ENCODE measurements at regions not wholly inside any gene's neighbourhood (a gene's known extent, or its start where the extent isn't known, plus 50 kb on each side); places are given as distances from the start of the nearest gene placed in this dataset.

DNA sequence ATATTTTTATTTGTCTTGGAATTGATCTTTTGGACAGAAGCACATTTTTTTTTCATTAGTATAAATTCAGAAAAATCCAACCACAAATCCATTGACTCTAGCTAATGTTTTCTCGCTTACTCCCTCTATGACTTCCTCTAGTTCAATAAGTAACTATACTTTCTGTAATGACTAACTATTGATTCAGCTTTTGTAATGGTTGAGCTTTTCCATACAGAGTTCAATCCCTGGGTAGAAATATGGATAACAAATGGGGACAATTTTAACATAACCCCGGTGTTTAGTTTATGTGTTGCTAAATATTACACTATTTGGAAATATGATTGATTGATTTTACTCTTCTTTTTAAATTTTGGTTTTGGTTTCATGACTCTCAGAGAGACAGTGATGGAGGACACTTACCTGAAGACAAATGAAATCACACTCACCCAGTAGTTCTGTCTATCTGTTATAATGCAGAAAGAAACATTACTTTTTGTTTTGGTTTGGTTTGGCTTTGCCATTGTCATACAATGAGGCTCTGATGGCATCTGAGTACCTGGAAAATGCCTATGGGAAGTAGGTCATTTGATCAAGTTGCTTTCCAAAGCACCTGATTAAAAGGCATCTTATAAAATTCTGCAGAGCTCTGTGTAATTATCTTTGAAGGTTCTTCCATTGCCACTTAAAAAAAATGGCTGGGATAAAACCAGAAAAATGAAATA, 309.7 kb upstream of the MPDZ start:
- Mint-ChIP-seq H3K4me1 (no peaks in the 10 kb centered on the region), H3K9me3 (peaks cover 3 to 4% (median 4%) of the 10 kb centered on the region in 3 donors), H3K27me3 (no peaks in the 10 kb centered on the region), H3K27ac (no peak overlapping the region), H3K36me3 (peaks cover 2% of the 10 kb centered on the region), H3K4me3 (no peak overlapping the region)

DNA sequence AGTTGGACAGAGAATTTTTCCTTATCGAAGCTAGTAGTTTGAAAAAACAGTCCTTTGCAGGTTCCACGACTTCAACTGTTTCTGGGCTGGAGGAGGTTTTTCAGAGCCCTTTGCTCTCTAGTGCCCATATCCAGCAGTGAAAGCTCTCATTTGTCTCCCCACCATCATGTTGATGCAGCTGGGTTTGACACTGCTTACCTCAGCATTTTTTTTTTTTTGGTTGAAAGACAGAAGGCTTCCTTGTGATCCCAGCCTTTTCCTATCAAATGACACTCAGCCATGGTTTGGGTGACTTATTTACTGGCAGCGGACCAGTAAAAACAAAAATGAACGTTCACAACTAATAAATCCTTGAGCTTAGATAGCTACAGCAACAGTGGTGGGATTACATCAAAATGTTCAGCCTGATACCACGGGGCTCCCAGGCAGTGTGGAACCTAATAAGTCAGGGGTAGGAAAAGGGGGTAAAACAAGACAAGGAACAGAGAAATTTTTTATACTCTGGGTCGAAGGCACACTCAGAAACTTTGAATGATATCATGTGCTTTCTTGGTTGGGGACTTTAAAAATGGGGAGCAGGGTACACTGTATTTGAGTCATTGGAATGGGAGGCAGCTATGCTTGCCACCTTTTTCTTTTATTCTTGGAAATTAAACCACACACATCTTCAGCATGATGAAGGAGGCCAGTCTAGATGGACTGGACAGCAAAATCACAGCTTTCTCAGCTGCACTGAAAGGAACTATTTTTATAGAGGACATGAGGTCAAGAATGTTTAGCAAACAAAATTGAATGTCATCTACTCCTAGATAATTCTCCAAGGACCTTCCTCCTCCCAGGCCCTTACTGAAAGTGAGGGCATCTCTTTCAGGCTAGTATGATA, 308.9 kb upstream of the MPDZ start:
- H3K36me3 Mint-ChIP-seq, result peaks cover 2% of the 10 kb centered on the region

DNA sequence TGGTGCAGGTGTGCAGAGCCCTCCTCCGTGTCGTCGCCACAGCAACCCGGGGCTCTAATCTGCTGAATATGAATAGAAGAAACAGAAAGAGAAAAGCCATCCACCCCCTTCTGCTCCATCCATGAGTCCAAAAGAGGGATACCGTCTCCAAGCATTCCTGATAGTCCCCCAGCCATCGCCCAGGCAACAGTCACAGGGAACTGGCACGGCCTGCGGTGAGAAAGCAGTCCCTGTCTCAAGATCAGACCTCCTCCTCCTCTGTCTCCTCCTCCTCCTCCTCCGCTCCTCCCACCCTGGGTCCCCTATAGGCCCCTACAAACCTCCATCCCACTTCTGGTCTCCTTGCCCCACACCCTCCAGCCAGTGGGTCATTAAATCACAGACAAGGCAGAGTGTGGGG, 308.1 kb upstream of the MPDZ start:
- Mint-ChIP-seq H3K27me3 (no peaks in the 10 kb centered on the region), H3K27ac (no peak overlapping the region), H3K4me1 (no peaks in the 10 kb centered on the region), H3K4me3 (no peak overlapping the region), H3K9me3 (peaks cover 2 to 4% (median 3%) of the 10 kb centered on the region in 3 donors), H3K36me3 (peaks cover 2% of the 10 kb centered on the region)

More for the DNA sequence above, 308.9 kb upstream of the MPDZ start:
- Mint-ChIP-seq H3K4me1 (no peaks in the 10 kb centered on the region), H3K27me3 (no peaks in the 10 kb centered on the region), H3K9me3 (peaks cover 2 to 4% (median 3%) of the 10 kb centered on the region in 3 donors), H3K4me3 (no peak overlapping the region), H3K27ac (no peak overlapping the region)

DNA sequence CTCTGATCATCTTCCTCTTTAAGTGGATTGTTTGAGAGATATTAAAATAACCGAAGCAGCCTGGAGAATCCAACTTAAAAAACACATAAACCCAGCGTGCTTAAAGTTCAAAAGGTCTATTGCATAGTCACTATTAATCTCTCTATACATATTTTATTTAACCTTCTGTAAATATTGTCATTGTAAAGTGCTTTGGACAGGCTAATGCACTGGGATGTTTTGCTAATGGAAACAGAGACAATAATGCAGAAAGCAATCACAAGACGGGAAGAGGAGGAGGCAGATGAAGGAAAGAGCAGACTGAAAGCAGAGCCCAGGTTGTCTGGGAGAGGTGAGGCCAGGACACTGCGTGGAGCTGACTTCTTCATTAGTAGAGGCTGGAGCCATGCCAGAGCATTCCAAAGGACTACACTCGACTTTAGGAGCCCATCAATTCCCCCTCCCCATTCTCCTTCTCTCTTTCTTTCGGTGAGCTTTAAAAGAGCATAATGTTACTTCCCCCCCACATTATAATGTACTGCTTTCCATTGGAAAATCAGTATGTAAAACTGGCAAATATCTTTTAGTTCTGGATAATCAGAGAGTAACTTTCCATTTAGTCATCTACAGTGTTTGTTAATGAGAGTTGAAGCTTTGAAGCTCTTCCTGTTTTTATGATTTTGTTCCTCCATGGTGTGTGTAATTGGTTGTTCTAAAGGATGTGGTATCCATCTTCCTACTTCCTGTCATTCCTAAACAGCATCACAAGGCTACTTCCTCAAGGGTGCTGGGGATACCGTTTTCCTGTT, 307.3 kb upstream of the MPDZ start:
- H3K4me3 Mint-ChIP-seq, result no peak overlapping the region
- H3K36me3 Mint-ChIP-seq, result peaks cover 2% of the 10 kb centered on the region
- no peaks in the 10 kb centered on the region for H3K4me1 Mint-ChIP-seq
- H3K27me3 Mint-ChIP-seq, result no peaks in the 10 kb centered on the region
- no peak overlapping the region for H3K27ac Mint-ChIP-seq
- H3K9me3 Mint-ChIP-seq, result peaks cover 2 to 4% (median 3%) of the 10 kb centered on the region in 3 donors

DNA sequence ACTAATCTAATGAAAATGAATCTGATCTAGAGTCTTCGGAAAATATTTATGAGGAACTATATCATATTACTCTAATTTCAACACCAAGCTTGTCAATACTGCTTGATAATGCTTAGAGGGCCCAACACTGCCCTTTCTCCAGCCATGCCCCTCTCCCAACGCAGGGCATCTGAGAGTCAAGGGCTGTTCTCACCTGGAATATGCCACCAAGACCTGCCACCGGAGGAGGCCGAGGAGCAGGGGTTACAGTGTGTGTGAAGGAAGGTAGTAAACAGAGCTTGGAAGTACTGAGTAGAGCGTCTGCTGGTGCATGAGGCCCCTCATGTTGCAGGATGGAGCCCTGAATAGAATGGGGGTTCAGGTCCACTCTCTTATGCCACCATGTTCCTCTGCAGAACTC, 301.3 kb upstream of the MPDZ start:
- no peaks in the 10 kb centered on the region for H3K27me3 Mint-ChIP-seq
- peaks cover 3 to 8% (median 6%) of the 10 kb centered on the region in 3 donors for H3K9me3 Mint-ChIP-seq
- no peaks in the 10 kb centered on the region for H3K36me3 Mint-ChIP-seq
- H3K4me1 Mint-ChIP-seq, result no peaks in the 10 kb centered on the region
- no peak overlapping the region for H3K4me3 Mint-ChIP-seq
- H3K27ac Mint-ChIP-seq, result no peak overlapping the region

DNA sequence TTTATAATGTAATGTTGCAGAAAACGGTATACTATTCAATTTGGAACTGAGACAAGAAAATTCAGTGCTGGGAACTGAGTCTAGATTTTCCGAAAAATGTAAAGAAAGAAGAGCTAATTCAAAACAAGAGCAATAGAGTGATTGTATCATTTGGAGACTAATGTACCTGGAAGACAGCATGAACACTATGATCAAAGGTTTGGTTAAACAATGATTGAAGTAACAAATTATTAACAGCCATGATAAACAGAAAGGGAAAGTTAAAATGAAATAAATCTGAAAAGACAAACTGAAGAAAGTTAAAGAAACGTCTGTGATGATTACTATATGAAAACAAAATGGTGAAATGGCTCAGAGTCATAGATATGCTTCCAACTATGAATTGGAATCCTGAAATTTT, 300.6 kb upstream of the MPDZ start:
- Mint-ChIP-seq H3K4me3 (no peak overlapping the region), H3K4me1 (no peaks in the 10 kb centered on the region), H3K9me3 (peaks cover 3 to 8% (median 6%) of the 10 kb centered on the region in 3 donors), H3K36me3 (no peaks in the 10 kb centered on the region), H3K27me3 (no peaks in the 10 kb centered on the region), H3K27ac (no peak overlapping the region)

DNA sequence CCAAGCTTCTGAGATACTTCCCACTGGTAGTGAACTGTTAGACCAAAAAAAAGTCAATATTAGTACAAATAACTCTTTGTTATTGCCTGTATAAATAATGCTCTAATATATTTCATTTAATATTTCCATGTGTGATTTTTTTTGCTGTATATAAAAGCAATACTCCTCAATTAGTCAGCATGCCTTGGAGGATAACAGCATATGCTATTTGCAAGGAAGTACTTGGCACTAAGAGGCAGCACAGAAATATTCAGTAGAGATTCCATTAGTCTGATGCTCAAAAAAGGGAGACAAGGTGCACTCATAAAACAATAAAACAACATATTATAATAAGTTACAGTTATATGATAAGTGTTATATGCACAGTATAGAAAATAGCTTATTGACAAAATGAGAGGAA, 296.6 kb upstream of the MPDZ start:
- Mint-ChIP-seq H3K4me1 (no peaks in the 10 kb centered on the region), H3K27me3 (no peaks in the 10 kb centered on the region), H3K27ac (no peak overlapping the region), H3K36me3 (no peaks in the 10 kb centered on the region), H3K4me3 (no peak overlapping the region), H3K9me3 (peaks cover 0 to 6% (median 3%) of the 10 kb centered on the region in 3 donors)

DNA sequence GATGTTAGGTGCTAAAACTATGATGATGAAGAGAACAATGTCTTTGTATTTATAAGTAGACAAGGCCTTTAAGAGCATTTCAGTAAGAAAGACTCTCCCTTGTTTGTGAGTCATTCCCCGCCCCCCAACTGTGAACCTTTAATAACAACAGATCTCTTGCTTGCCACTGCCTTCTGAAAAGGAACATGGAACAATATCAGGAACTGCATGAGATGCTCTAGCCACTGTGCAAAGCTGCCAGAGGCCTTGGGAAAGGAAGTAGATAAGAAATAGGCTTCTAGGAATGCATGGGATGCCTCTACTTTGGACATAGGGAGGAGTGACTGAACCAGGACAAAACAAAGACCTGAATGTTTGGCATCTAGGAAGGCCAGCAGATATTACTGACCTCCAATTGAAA, 296.1 kb upstream of the MPDZ start:
- H3K4me1 Mint-ChIP-seq, result no peaks in the 10 kb centered on the region
- H3K36me3 Mint-ChIP-seq, result no peaks in the 10 kb centered on the region
- H3K27me3 Mint-ChIP-seq, result no peaks in the 10 kb centered on the region
- H3K9me3 Mint-ChIP-seq, result peaks cover 0 to 6% (median 0%) of the 10 kb centered on the region in 3 donors
- H3K27ac Mint-ChIP-seq, result no peak overlapping the region
- H3K4me3 Mint-ChIP-seq, result no peak overlapping the region

DNA sequence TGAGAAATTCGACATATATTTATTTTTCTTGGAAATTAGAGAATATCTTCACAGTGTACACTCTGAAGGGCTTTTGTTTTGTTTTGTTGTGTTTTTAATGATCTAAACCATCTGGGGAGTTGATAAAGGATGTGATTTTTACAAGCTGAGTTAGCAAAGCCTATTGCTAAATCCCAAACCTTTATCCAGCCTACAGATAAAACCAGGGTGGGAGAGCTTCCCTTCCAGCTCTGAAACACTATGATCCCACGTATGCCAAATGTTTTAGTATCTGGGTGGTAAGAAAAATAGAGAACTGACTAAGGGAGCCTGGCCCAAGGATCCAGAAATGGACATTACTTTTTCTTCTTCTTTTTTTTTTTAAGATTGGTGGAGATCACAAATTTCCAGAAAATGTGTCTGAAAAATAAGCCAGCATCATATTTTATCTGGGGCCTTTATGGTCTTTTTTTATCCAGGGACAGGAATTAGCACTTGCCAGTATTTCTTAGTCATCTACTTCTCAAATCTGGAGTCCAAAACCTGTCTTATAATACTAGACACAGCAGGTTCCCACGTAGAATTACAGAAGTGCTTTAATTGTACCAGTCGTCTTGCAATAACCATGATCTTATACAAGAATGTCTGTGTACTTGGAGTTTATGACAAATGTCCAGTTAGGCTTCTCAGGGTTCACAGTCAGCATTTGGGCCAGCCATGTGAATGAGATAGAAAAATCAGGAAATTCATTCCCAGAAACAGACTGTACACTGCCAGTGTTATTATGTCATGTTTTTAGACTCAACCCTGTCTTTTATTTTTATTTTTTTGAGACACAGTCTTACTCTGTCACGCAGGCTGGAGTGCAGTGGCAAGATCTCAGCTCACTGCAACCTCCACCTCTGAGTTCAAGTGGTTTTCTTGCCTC, 290.8 kb upstream of the MPDZ start:
- Mint-ChIP-seq H3K9me3 (peaks cover 1 to 7% (median 3%) of the 10 kb centered on the region in 3 donors), H3K4me1 (no peaks in the 10 kb centered on the region), H3K4me3 (no peak overlapping the region), H3K27ac (no peak overlapping the region), H3K36me3 (no peaks in the 10 kb centered on the region), H3K27me3 (no peaks in the 10 kb centered on the region)

DNA sequence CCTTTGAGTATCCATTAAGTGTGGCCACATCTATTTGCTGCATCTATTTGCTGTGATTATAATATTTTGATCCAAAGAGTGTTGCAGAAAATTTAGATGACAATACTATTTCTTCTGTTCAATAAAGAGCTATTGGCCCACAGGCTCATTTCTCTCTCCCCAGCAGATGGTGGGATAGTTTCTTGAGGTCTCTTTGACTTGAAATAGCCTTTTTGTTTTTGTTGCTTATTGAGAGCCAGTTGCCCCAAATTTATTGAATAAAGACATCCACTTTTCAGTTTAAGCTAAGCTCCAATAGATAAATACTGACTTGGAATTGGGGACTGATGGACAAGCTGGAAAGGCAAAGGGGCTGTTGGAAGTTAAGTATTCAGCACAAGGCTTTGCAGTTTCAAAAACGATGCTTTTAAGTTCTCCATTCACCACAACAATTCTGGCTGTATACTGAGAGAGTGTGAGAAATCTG, 290.1 kb upstream of the MPDZ start:
- Mint-ChIP-seq H3K36me3 (no peaks in the 10 kb centered on the region), H3K27me3 (no peaks in the 10 kb centered on the region), H3K4me3 (no peak overlapping the region), H3K27ac (no peak overlapping the region), H3K4me1 (no peaks in the 10 kb centered on the region), H3K9me3 (peaks cover 1 to 7% (median 3%) of the 10 kb centered on the region in 3 donors)

DNA sequence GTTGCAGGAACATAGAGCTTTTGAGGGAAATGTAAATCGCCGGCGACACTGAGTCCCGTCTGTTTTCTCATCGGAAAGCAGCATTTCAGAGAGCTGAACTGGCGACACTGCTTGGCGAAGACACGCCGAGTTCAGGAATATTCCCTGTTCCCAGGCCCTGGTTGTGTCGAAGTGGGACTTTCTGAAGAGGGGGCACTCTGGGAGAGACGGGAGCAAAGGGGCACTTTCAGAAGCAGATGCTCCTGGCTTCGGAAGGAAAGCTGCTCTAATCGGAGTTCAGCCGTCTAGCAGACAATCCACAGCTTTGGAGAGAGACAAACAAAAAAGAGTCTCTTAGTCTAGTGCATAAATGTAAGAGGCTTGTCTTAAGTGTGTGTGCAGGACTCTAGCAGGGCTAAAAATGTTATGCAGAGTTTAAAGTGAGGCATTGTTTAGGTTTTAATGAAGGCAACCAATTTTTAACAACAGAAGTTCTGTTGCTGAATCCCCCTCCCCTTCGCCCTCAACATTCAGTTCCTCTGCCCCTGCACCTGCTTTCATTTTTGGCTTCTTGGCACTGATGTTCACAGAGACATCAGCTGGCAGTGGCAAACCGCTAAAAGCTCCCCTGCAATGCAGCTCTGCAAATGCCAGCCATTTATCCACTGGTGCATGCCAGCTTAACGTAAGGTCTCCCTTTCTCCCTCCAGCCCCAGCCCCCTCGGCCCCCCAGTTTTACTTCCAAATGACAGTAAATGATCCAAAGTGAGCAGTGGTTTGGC, 289.5 kb upstream of the MPDZ start:
- Mint-ChIP-seq H3K4me1 (no peaks in the 10 kb centered on the region), H3K4me3 (peak overlapping the region in 1 of 4 donors; percentile 58), H3K36me3 (no peaks in the 10 kb centered on the region), H3K27me3 (no peaks in the 10 kb centered on the region), H3K9me3 (peaks cover 1 to 7% (median 3%) of the 10 kb centered on the region in 3 donors), H3K27ac (no peak overlapping the region)

DNA sequence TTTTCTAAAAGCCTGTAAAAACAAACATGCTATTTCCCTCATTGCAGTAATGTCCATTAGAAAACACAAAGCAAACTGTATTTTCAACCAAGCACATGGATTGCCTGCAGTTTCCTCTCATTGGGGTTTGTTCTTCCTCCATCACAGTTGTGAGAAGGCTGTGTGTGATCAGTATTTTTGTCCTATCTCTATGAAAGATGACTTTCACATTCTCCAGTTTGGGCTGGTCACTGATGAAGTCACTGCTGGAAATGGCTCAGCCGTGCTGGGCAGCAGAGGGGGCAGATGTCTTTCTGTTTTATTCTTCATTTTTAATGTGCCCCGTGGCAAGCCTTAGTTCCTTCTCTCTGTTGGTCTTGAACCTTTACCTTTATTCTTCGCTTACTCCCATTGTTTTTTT, 288.9 kb upstream of the MPDZ start:
- no peaks in the 10 kb centered on the region for H3K27me3 Mint-ChIP-seq
- H3K27ac Mint-ChIP-seq, result no peak overlapping the region
- no peaks in the 10 kb centered on the region for H3K36me3 Mint-ChIP-seq
- no peaks in the 10 kb centered on the region for H3K4me1 Mint-ChIP-seq
- H3K4me3 Mint-ChIP-seq, result no peak overlapping the region
- H3K9me3 Mint-ChIP-seq, result peaks cover 1 to 7% (median 4%) of the 10 kb centered on the region in 3 donors

DNA sequence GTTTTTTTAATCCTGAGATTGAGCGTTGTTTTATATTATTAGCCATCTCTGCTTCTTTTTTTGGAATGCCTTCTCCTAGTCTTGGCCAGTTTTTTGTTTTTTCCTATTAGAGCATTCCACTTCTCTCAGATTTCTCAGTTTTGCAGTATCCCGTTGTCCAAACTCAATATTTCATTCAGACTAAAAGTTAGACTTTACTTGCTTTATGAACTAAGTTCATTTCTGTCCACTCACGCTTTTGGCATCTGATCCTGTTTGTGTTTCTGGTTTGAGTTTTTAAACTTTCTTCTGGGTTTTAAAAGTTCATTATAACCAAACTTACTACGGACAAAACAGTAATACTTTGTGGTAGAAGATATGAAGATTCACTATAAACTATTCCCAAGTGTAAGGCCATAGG, 288.3 kb upstream of the MPDZ start:
- H3K27me3 Mint-ChIP-seq, result no peaks in the 10 kb centered on the region
- H3K27ac Mint-ChIP-seq, result no peak overlapping the region
- H3K36me3 Mint-ChIP-seq, result no peaks in the 10 kb centered on the region
- no peaks in the 10 kb centered on the region for H3K4me1 Mint-ChIP-seq
- H3K4me3 Mint-ChIP-seq, result no peak overlapping the region
- peaks cover 3 to 8% (median 5%) of the 10 kb centered on the region in 3 donors for H3K9me3 Mint-ChIP-seq
